Omental fat pad (tissue), 3 donors: ENCODE measurements at regions not wholly inside any gene's neighbourhood (a gene's known extent, or its start where the extent isn't known, plus 50 kb on each side); places are given as distances from the start of the nearest gene placed in this dataset.
"Not testable (repeated sequence)": the region's sequence is repeated elsewhere in the genome, so short reads cannot be mapped to it uniquely, and the experiment has no call there.

Experiments
- ATAC-seq: fragments of 150-250 bp; one replicate; pipeline ENCODE4 v1.9.1; 2016; ENCODE audit warnings: mild to moderate bottlenecking, moderate library complexity; ENCODE audit not compliant: low FRiP score
- DNase-seq: peaks from one replicate; pipeline ENCODE4 v3.0.0-alpha.2; 2019; ENCODE audit warnings: low spot score
- CTCF ChIP-seq, 3 donors: fragments of 450-650 bp; IDR thresholded peaks; one replicate each; pipeline ENCODE4 v1.5.1; 2016 to 2017; ENCODE audit warnings: antibody characterized with exemption in 3 of 3, mild to moderate bottlenecking in 3 of 3, moderate library complexity in 2 of 3

- ATAC-seq (no peak), DNase-seq (no peak)
- no peak for TF ChIP-seq CTCF (IDR thresholded peaks at IDR 0.05)
These were observed 1529.3 kb upstream of the TPTE start for GRCh38 chr21:8991968-8992621.

DNA sequence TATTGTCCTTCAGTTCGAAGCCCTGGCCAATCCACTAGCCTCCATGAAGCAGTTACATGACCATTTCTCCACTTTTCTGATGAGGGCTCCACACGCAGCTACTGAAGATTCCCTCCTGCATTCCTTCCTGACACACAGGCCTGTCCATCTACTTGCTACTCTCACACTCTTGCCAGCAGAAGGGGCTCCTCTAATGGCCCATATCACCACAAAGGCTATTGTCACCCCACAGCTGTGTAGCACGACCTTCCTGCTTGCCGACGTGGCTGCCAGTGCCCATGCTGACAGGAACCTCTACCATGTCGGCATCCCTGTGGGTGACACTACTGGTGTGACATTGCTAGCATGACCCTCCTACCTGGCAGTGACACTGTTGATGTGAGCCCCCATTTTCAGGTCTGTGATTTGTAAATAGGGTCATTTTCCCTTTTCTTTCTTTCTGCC, 1528.6 kb upstream of the TPTE start:
- no peak for ATAC-seq
- DNase-seq = no peak
- no peak for TF ChIP-seq CTCF (IDR thresholded peaks at IDR 0.05)

DNA sequence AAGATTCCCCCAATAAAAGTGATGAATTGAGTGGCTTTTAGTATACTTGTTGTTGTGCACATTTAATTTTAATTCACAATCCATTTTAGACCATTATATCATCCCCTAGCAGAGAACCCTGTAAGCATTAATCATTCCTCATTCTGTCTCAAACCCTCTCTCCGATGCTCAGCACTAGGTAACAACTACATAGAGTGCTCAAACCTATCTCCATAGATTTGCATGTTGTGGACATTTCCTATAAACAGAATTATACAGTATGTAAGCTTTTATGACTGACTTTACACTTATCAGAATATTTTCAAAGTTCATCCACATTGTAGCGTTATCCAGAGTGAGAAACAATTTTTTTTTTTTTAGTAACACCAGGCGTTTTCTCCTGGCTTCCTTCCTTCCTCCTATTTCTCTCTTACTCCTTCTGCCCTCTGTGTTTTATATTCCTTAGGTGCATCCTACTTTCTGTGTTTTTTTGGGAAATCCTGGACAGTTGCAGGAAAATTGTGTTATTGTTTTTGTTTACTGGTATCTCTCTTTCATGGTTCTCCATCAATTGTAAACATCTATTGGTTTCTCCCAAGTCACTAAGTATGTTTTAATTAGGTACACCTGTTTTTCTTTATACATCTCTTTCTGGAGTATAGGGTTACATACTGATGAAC, 1528.0 kb upstream of the TPTE start:
- no peak for ATAC-seq
- no peak for TF ChIP-seq CTCF (IDR thresholded peaks at IDR 0.05)

GRCh38 chr21:8993943-8994639, 1527.3 kb upstream of the TPTE start:
- no peak for TF ChIP-seq CTCF (IDR thresholded peaks at IDR 0.05)
- no peak for DNase-seq
- no peak for ATAC-seq

More for the DNA sequence above, 1528.0 kb upstream of the TPTE start:
- DNase-seq = no peak

DNA sequence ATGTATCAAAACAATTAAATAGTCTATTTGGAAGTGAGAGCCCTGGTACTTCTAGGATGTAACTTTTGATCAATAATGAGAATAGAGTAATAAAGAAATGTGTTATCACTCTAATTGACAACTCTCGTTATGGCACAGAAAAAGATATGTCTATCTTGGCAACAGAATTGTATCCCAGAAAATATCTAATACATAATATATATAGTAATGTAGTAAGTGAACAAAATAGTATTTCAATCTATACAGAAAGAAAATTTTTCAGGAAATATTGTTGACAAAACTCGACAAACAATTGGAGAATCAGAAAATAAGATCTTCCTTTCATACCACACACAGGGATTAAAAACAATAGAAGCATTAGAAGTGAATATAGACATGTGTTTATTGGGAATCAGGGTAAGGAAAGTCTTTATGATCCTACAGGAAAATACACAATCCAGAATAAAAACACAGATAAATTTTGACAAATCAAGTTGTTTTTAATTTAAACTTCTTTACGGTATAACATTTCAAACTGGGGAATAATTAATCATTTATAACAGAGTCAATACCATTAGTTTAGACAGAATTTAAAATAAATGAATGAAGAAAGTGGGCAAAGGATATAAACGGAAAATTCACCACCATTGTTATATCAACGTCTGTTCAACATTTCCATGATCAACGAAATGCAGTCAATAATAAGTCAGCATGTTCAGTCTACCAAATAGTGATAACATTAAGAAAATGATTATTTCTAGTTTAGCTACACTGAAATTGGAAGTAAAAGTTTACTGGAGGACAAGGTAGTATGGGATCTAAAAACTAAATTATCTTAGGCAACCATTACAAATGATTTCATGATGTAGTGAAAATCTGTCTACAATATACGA, 1526.5 kb upstream of the TPTE start:
- ATAC-seq (no peak), DNase-seq (no peak)
- no peak for TF ChIP-seq CTCF (IDR thresholded peaks at IDR 0.05)

- not testable (repeated sequence) for DNase-seq, ATAC-seq
These were observed 1524.9 kb upstream of the TPTE start for GRCh38 chr21:8996487-8996968.

DNA sequence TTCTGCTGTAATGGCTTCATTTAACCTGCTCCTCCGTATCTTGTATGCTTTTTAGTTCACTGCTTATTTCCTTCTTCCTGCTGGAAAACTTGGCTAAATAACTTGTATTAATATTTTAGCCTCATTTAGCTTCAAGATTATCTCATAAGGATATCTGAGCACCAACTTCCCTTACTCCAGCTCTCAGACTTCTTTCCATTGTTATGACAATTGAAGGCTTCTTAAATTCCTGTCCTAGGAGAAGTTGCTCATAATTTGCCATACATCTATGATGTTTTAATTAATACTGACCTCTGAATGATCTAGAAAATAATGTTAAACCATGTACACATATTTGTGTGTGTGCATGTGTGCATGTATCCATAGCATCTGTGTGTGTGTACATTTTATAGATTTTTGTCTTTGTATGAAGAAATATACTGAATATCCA, 1524.4 kb upstream of the TPTE start:
- TF ChIP-seq CTCF (IDR thresholded peaks at IDR 0.05) = no peak
- ATAC-seq (no peak), DNase-seq (no peak)

GRCh38 chr21:8997443-8998390, 1523.7 kb upstream of the TPTE start:
- ATAC-seq, DNase-seq: not testable (repeated sequence)

DNA sequence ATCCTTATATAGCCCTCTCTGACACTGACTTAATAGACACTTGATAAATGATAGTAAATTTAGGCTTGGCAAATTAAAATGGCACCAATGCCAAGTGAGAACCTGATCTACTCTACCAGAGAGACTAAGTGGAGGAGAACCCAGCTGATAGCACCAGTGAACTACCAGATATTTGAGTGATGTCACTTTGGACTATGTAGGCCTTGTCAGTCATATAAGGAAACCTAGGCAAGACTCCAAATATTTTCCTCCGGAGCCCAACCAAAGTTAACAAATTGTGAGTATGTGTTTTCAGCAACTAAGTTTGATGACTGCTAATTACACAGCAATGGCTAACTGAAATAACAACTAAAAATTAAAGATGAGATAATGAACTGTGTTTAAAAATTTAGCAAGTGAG, 1522.9 kb upstream of the TPTE start:
- not testable (repeated sequence) for DNase-seq, ATAC-seq
